HG02885 (cell line): ENCODE measurements at regions not wholly inside any gene's neighbourhood (a gene's known extent, or its start where the extent isn't known, plus 50 kb on each side); places are given as distances from the start of the nearest gene placed in this dataset.
"Not testable (repeated sequence)": the region's sequence is repeated elsewhere in the genome, so short reads cannot be mapped to it uniquely, and the experiment has no call there.

Experiments
- ATAC-seq: cut with Tn5 transposase; IDR thresholded peaks from one replicate; pipeline ENCODE4 v1.9.1; 2021; ENCODE audit warnings: mild to moderate bottlenecking; ENCODE audit not compliant: unreplicated experiment, poor library complexity

GRCh38 chr3:82636177-82636576, 874.7 kb upstream of the GBE1 start:
- no peak for ATAC-seq

- ATAC-seq, result no peak
These were observed 871.9 kb upstream of the GBE1 start for GRCh38 chr3:82633319-82633718.

GRCh38 chr3:82629937-82630336, 868.5 kb upstream of the GBE1 start:
- ATAC-seq, result no peak

- ATAC-seq, result no peak
These were observed 867.1 kb upstream of the GBE1 start for GRCh38 chr3:82628385-82629014.

- ATAC-seq, result no peak
These were observed 866.3 kb upstream of the GBE1 start for GRCh38 chr3:82627733-82628132.

GRCh38 chr3:82620744-82621143, 859.3 kb upstream of the GBE1 start:
- not testable (repeated sequence) for ATAC-seq

GRCh38 chr3:82618594-82618993, 857.1 kb upstream of the GBE1 start:
- ATAC-seq, result no peak

- ATAC-seq, result no peak
These were observed 848.8 kb upstream of the GBE1 start for GRCh38 chr3:82610236-82610635.

- ATAC-seq, result no peak
These were observed 845.9 kb upstream of the GBE1 start for GRCh38 chr3:82607391-82607790.

GRCh38 chr3:82596805-82597204, 835.4 kb upstream of the GBE1 start:
- ATAC-seq, result no peak

- no peak for ATAC-seq
These were observed 834.1 kb upstream of the GBE1 start for GRCh38 chr3:82595530-82595929.

- no peak for ATAC-seq
These were observed 825.7 kb upstream of the GBE1 start for GRCh38 chr3:82587174-82587573.

- ATAC-seq, result no peak
These were observed 825.0 kb upstream of the GBE1 start for GRCh38 chr3:82586414-82586813.

- ATAC-seq, result not testable (repeated sequence)
These were observed 824.6 kb upstream of the GBE1 start for GRCh38 chr3:82586002-82586401.

- ATAC-seq, result not testable (repeated sequence)
These were observed 824.1 kb upstream of the GBE1 start for GRCh38 chr3:82585591-82585990.

GRCh38 chr3:82584861-82585260, 823.4 kb upstream of the GBE1 start:
- ATAC-seq, result not testable (repeated sequence)

GRCh38 chr3:82584415-82584814, 823.0 kb upstream of the GBE1 start:
- ATAC-seq, result not testable (repeated sequence)

- no peak for ATAC-seq
These were observed 819.9 kb upstream of the GBE1 start for GRCh38 chr3:82581350-82581749.

- no peak for ATAC-seq
These were observed 811.3 kb upstream of the GBE1 start for GRCh38 chr3:82572721-82573120.

GRCh38 chr3:82568776-82569338, 807.4 kb upstream of the GBE1 start:
- no peak for ATAC-seq

GRCh38 chr3:82567029-82567600, 805.7 kb upstream of the GBE1 start:
- ATAC-seq, result no peak

GRCh38 chr3:82562896-82563295, 801.5 kb upstream of the GBE1 start:
- no peak for ATAC-seq
